Hepatocyte (in vitro differentiated cells): ENCODE measurements at regions not wholly inside any gene's neighbourhood (a gene's known extent, or its start where the extent isn't known, plus 50 kb on each side); places are given as distances from the start of the nearest gene placed in this dataset.

ENCODE experiments used
- DNase-seq: peaks from one replicate; pipeline ENCODE4 v3.0.0-alpha.2; 2016; ENCODE audit warnings: low spot score
- H2AFZ ChIP-seq: fragments of 200-600 bp; sonication (generic); 2 replicates; pipeline ENCODE4 v1.6.0; 2016; ENCODE audit warnings: antibody characterized with exemption, mild to moderate bottlenecking
- H3K27ac ChIP-seq: fragments of 200-600 bp; sonication (generic); 2 replicates; pipeline ENCODE4 v1.5.1; 2016; ENCODE audit warnings: mild to moderate bottlenecking
- H3K27me3 ChIP-seq: fragments of 200-600 bp; sonication (generic); 2 replicates; pipeline ENCODE4 v1.6.1; 2016
- H3K36me3 ChIP-seq: fragments of 200-600 bp; sonication (generic); replicated peaks from 2 replicates; pipeline ENCODE4 v1.5.1; 2016; ENCODE audit warnings: low read depth; ENCODE audit not compliant: insufficient read depth
- H3K4me1 ChIP-seq: fragments of 200-600 bp; sonication (generic); 2 replicates; pipeline ENCODE4 v1.5.1; 2016; ENCODE audit warnings: mild to moderate bottlenecking, moderate library complexity; ENCODE audit not compliant: insufficient read depth
- H3K4me2 ChIP-seq: fragments of 200-600 bp; sonication (generic); 2 replicates; pipeline ENCODE4 v1.6.0; 2016
- H3K4me3 ChIP-seq: fragments of 200-600 bp; sonication (generic); 2 replicates; pipeline ENCODE4 v1.5.1; 2016; ENCODE audit warnings: mild to moderate bottlenecking
- H3K79me2 ChIP-seq: fragments of 200-600 bp; sonication (generic); 2 replicates; pipeline ENCODE4 v1.6.0; 2017; ENCODE audit warnings: mild to moderate bottlenecking
- H3K9me2 ChIP-seq: fragments of 200-600 bp; sonication (generic); replicated peaks from 2 replicates; pipeline ENCODE4 v1.6.0; 2017; ENCODE audit warnings: mild to moderate bottlenecking; ENCODE audit not compliant: insufficient read depth
- H3K9me3 ChIP-seq: fragments of 200-600 bp; sonication (generic); 2 replicates; pipeline ENCODE4 v1.5.1; 2016; ENCODE audit warnings: low read depth, mild to moderate bottlenecking
- H4K20me1 ChIP-seq: fragments of 200-600 bp; sonication (generic); 2 replicates; pipeline ENCODE4 v1.6.0; 2016; ENCODE audit warnings: mild to moderate bottlenecking; ENCODE audit not compliant: insufficient read depth, poor library complexity, severe bottlenecking
- CTCF ChIP-seq: fragments of 200-600 bp; sonication (generic); IDR thresholded peaks from 2 replicates; pipeline ENCODE4 v1.5.1; 2016; ENCODE audit warnings: antibody characterized with exemption, mild to moderate bottlenecking; ENCODE audit not compliant: poor library complexity
- EZH2 ChIP-seq: fragments of 200-600 bp; sonication (generic); IDR thresholded peaks from 2 replicates; pipeline ENCODE4 v1.6.1; 2016; ENCODE audit warnings: antibody characterized with exemption, mild to moderate bottlenecking, borderline replicate concordance
- EZH2phosphoT487 ChIP-seq: fragments of 200-600 bp; sonication (generic); IDR thresholded peaks from one replicate; pipeline ENCODE4 v1.6.1; 2018; ENCODE audit warnings: antibody characterized with exemption, mild to moderate bottlenecking, low read depth, moderate library complexity; ENCODE audit not compliant: unreplicated experiment, severe bottlenecking
- whole genome bisulfite sequencing: methylation state at CpG from one replicate; pipeline ENCODE4 v1.1.6; 2016; ENCODE audit warnings: low lambda C conversion rate; ENCODE audit errors: missing lambda C conversion rate; 5-methylcytosine and 5-hydroxymethylcytosine counted together

- peaks cover 7% of the 10 kb centered on the region for H3K4me1 ChIP-seq
- H3K4me2 ChIP-seq = no peak overlapping the region
- no peak overlapping the region for H3K4me3 ChIP-seq
- H3K9me3 ChIP-seq = no peaks in the 10 kb centered on the region
- no peaks in the 10 kb centered on the region for H3K36me3 ChIP-seq
- WGBS = 54% methylated on average over 3 of the region's 3 CpGs
- peak overlapping the region; percentile 68 for H3K27ac ChIP-seq
- no peaks in the 10 kb centered on the region for H3K9me2 ChIP-seq
- no peaks in the 10 kb centered on the region for H4K20me1 ChIP-seq
- no peaks in the 10 kb centered on the region for H3K27me3 ChIP-seq
- peak; percentile 26 for DNase-seq
- no peak overlapping the region for H2AFZ ChIP-seq
- TF ChIP-seq EZH2 = no peak
- TF ChIP-seq EZH2phosphoT487 = no peak
- no peak for TF ChIP-seq CTCF
- H3K79me2 ChIP-seq = no peaks in the 10 kb centered on the region
These were observed 55.9 kb upstream of the DRD2 start for GRCh38 chr11:113531083-113531482.

DNA sequence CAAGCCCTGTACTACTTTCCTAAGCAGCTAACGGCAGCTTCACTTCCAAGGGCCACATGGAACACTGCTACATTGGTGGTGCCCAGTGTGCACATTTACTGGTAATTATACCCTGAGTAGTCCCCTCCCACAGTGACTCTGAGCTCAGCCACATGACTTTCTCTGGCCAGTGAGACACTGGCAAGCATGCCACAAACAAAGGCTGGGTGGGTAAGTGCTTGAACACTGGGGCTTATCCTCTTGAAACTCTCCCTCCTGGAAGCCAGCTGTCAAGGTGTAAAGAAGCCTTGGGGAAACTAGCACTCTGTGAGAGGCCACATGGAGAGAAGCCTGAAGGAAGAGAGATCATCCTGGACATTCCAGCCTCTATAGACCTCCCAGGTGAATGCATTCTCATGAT, 54.4 kb upstream of the DRD2 start:
- Histone ChIP-seq H2AFZ (no peak overlapping the region), H3K4me3 (no peak overlapping the region), H3K36me3 (no peaks in the 10 kb centered on the region), H4K20me1 (no peaks in the 10 kb centered on the region), H3K9me2 (no peaks in the 10 kb centered on the region), H3K4me1 (peaks cover 7% of the 10 kb centered on the region), H3K27ac (no peak overlapping the region), H3K4me2 (no peak overlapping the region), H3K27me3 (no peaks in the 10 kb centered on the region), H3K9me3 (no peaks in the 10 kb centered on the region), H3K79me2 (no peaks in the 10 kb centered on the region)
- no peak for DNase-seq
- 87% methylated on average over 1 of the region's 1 CpG for WGBS
- TF ChIP-seq CTCF = no peak
- no peak for TF ChIP-seq EZH2
- TF ChIP-seq EZH2phosphoT487 = no peak

DNA sequence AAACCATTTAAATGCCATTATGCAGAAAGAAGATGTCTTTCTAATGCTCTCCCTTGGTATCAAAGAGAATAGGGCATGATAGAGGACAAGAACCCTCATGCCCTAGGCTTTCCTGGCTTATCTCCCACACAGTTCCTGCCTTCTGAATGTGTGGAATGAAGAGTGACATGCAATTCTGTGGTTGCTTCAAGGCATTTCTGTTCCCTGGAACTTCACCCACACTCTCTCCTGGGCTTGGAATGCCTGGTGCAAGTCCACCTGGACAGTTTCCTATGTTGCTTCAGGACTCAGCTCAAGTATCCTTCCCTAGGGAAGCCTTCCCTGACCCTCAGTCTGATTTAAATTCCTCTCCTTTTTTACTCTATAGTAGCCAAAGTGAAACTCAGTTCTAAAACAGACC, 53.8 kb upstream of the DRD2 start:
- Histone ChIP-seq H2AFZ (no peak overlapping the region), H4K20me1 (no peaks in the 10 kb centered on the region), H3K27me3 (no peaks in the 10 kb centered on the region), H3K79me2 (no peaks in the 10 kb centered on the region), H3K9me3 (no peaks in the 10 kb centered on the region), H3K4me1 (peaks cover 7% of the 10 kb centered on the region), H3K27ac (no peak overlapping the region), H3K36me3 (no peaks in the 10 kb centered on the region), H3K4me3 (no peak overlapping the region), H3K9me2 (no peaks in the 10 kb centered on the region), H3K4me2 (no peak overlapping the region)
- no peak for DNase-seq
- no peak for TF ChIP-seq EZH2
- no peak for TF ChIP-seq CTCF
- no peak for TF ChIP-seq EZH2phosphoT487

DNA sequence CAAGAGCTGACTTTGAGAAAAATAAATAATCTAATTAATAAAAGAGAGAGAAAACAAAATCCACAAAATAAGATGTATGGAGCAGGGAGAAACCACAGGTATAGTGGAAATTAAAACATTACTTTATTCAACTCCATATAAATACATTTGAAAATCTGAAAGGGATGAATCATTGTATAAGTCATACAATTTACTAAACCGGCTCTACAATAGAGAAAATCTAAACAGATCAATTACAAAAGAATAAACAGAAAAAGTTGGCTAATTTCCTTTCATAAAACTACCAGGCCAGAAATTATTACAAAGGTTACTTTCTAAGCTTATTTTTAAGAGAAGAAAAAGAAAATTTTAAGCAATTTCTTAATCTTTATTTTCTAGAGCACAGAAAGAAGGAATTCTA, 51.3 kb upstream of the DRD2 start:
- Histone ChIP-seq H3K27ac (no peak overlapping the region), H3K4me1 (peaks cover 5% of the 10 kb centered on the region), H3K9me3 (no peaks in the 10 kb centered on the region), H3K4me2 (no peak overlapping the region), H3K4me3 (no peak overlapping the region), H2AFZ (no peak overlapping the region), H3K27me3 (no peaks in the 10 kb centered on the region), H3K36me3 (no peaks in the 10 kb centered on the region), H3K79me2 (no peaks in the 10 kb centered on the region), H3K9me2 (no peaks in the 10 kb centered on the region), H4K20me1 (no peaks in the 10 kb centered on the region)
- TF ChIP-seq CTCF (no peak), EZH2phosphoT487 (no peak), EZH2 (no peak)
- WGBS = 76% methylated on average over 1 of the region's 1 CpG
- DNase-seq = no peak
